Trophoblast cell (in vitro differentiated cells and primary cell): ENCODE measurements at regions not wholly inside any gene's neighbourhood (a gene's known extent, or its start where the extent isn't known, plus 50 kb on each side); places are given as distances from the start of the nearest gene placed in this dataset.

Source experiments
- DNase-seq, 2 donors: peaks; one replicate each; pipeline ENCODE4 v3.0.0-alpha.2; 2016
- H2AFZ ChIP-seq: 2 replicates; pipeline ENCODE4 v1.6.1; 2013; ENCODE audit warnings: low read length, moderate library complexity, mild to moderate bottlenecking; ENCODE audit not compliant: insufficient read depth, poor library complexity
- H2AK5ac ChIP-seq: 2 replicates; pipeline ENCODE4 v1.6.1; 2013; ENCODE audit warnings: mild to moderate bottlenecking, low read length
- H2BK120ac ChIP-seq: 2 replicates; pipeline ENCODE4 v1.6.1; 2013; ENCODE audit warnings: low read length, mild to moderate bottlenecking, moderate library complexity; ENCODE audit not compliant: insufficient read depth, poor library complexity
- H2BK12ac ChIP-seq: 2 replicates; pipeline ENCODE4 v1.6.1; 2013; ENCODE audit warnings: mild to moderate bottlenecking, low read length, moderate library complexity
- H2BK5ac ChIP-seq: 2 replicates; pipeline ENCODE4 v1.6.1; 2013; ENCODE audit warnings: low read length, low read depth, moderate library complexity, mild to moderate bottlenecking; ENCODE audit not compliant: poor library complexity
- H3K14ac ChIP-seq: 2 replicates; pipeline ENCODE4 v1.6.1; 2013; ENCODE audit warnings: mild to moderate bottlenecking, low read length
- H3K18ac ChIP-seq: 2 replicates; pipeline ENCODE4 v1.6.1; 2013; ENCODE audit warnings: mild to moderate bottlenecking, low read length
- H3K23ac ChIP-seq: 2 replicates; pipeline ENCODE4 v1.6.1; 2013; ENCODE audit warnings: low read length
- H3K27ac ChIP-seq: 2 replicates; pipeline ENCODE4 v1.5.1; 2013; ENCODE audit warnings: low read depth, mild to moderate bottlenecking, inconsistent platforms, low read length, moderate library complexity
- H3K27me3 ChIP-seq: 2 replicates; pipeline ENCODE4 v1.6.1; 2013; ENCODE audit warnings: inconsistent platforms, mild to moderate bottlenecking, low read length, moderate library complexity; ENCODE audit not compliant: insufficient read depth
- H3K36me3 ChIP-seq, 2 experiments: 1 replicate in 1 of 2; 2 replicates in 1 of 2; pipeline ENCODE4 v1.6.1; 2013; ENCODE audit warnings: low read length in 2 of 2, mild to moderate bottlenecking in 2 of 2, moderate library complexity in 1 of 2; ENCODE audit not compliant: insufficient read depth in 2 of 2, control insufficient read depth in 1 of 2
- H3K4ac ChIP-seq: 2 replicates; pipeline ENCODE4 v1.6.1; 2013; ENCODE audit warnings: low read depth, mild to moderate bottlenecking, low read length, moderate library complexity
- H3K4me1 ChIP-seq, 2 experiments: 1 replicate in 1 of 2; 2 replicates in 1 of 2; pipeline ENCODE4 v1.6.1; 2013; ENCODE audit warnings: low read length in 2 of 2, mild to moderate bottlenecking in 2 of 2, moderate library complexity in 1 of 2; ENCODE audit not compliant: insufficient read depth in 2 of 2, control insufficient read depth in 1 of 2
- H3K4me2 ChIP-seq: 2 replicates; pipeline ENCODE4 v1.6.1; 2013; ENCODE audit warnings: inconsistent platforms, mild to moderate bottlenecking, low read length, moderate library complexity
- H3K4me3 ChIP-seq: 2 replicates; pipeline ENCODE4 v1.5.1; 2013; ENCODE audit warnings: mild to moderate bottlenecking, low read depth, low read length, inconsistent platforms
- H3K79me1 ChIP-seq: one replicate; pipeline ENCODE4 v1.6.1; 2013; ENCODE audit warnings: low read length
- H3K79me2 ChIP-seq: 2 replicates; pipeline ENCODE4 v1.6.1; 2013; ENCODE audit warnings: low read length, mild to moderate bottlenecking; ENCODE audit not compliant: control insufficient read depth, insufficient read depth, poor library complexity
- H3K9ac ChIP-seq: 2 replicates; pipeline ENCODE4 v1.6.1; 2013; ENCODE audit warnings: mild to moderate bottlenecking, low read length
- H3K9me3 ChIP-seq: 2 replicates; pipeline ENCODE4 v1.6.1; 2013; ENCODE audit warnings: low read depth, mild to moderate bottlenecking, control low read depth, inconsistent platforms, low read length; ENCODE audit not compliant: insufficient read depth
- H4K12ac ChIP-seq: 2 replicates; pipeline ENCODE4 v1.6.1; 2013; ENCODE audit warnings: low read depth, mild to moderate bottlenecking, low read length, moderate library complexity
- H4K8ac ChIP-seq: 2 replicates; pipeline ENCODE4 v1.6.1; 2013; ENCODE audit warnings: low read depth, mild to moderate bottlenecking, low read length, moderate library complexity
- H4K91ac ChIP-seq: one replicate; pipeline ENCODE4 v1.6.1; 2013; ENCODE audit warnings: low read depth, mild to moderate bottlenecking, low read length, moderate library complexity
- WGBS: extraction: QIAGEN DNeasy Blood & Tissue Kit; methylation state at CpG from one replicate; pipeline ENCODE4 v1.1.7; 2013; ENCODE audit warnings: missing lambda C conversion rate; ENCODE audit not compliant: insufficient read length, insufficient coverage; ENCODE audit errors: extremely low coverage; 5-methylcytosine and 5-hydroxymethylcytosine counted together

DNA sequence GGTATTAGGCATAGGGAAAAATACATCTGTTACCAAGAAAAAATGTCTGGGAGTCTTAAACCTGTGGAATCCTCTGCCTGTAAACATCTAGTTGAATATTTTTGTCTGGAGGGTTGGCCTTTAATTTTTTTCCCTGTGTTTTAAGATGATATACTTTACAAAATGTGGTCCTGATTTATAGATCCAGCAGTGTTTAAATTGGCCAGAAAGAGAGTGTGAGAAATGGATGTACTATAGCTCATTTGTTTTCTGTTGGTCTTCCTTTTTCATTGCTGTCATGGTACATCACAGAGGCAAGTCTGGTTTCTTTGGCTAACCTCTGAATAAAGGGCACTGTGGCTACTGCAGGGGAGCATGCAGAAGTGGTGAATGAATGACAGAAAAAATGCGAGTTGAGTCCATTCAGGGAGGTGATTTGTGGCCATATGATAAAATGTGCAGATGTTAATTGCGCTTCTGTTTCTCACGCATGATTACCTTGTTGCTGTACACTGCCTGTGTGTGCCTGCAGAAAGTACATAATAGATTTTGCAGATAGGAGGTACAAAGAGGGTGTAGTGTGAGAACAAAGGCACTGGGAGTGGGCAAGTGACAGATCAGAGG, 150.0 kb downstream of the NFKBIZ start:
- no peak for DNase-seq
- Histone ChIP-seq H3K4me2 (no peak overlapping the region), H4K91ac (no peak overlapping the region), H2BK120ac (no peak overlapping the region), H3K4me1 (peaks cover 0 to 3% of the 10 kb centered on the region in 2 experiments), H3K9me3 (no peaks in the 10 kb centered on the region), H2BK5ac (no peak overlapping the region), H2AFZ (no peak overlapping the region), H4K8ac (no peak overlapping the region), H3K23ac (no peak overlapping the region), H3K14ac (no peak overlapping the region), H3K79me1 (no peaks in the 10 kb centered on the region), H3K36me3 (no peaks in the 10 kb centered on the region), H3K27ac (no peak overlapping the region), H3K9ac (no peak overlapping the region), H3K4ac (no peak overlapping the region), H2AK5ac (no peak overlapping the region), H3K18ac (no peak overlapping the region), H4K12ac (no peak overlapping the region), H3K27me3 (no peaks in the 10 kb centered on the region), H2BK12ac (no peak overlapping the region), H3K4me3 (no peak overlapping the region), H3K79me2 (no peaks in the 10 kb centered on the region)
- WGBS: no CpG with 5 or more reads among the region's 3 CpGs

DNA sequence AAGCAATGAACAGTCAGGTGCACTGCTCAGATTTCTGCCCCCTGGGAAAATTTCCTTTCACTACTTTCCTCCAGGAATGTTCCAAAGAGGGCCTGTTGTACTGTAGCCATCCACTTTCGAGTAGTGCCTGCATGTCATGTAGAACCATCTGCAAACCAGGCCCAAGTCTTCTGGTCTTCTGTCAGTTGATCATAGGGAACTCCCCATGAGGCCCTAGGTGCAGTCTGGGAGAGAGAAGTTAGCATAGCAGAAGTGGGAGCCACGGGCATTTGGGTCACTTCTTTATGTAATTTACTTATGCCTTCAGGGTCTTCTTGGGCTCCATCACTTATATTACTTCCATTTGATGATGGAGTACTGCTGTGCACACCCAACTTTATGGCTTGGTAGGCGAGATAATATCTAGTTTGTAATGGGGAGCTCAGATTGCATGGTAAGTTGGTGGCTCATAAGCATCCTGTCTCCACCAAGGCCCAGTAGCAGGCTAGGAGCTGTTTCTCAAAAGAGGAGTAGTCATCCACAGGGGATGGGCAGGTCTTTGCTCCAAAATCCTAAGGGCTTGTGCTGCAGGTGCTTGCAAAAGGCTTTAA, 151.4 kb downstream of the NFKBIZ start:
- Histone ChIP-seq H3K14ac (no peak overlapping the region), H3K27me3 (no peaks in the 10 kb centered on the region), H3K18ac (no peak overlapping the region), H2BK12ac (no peak overlapping the region), H3K4ac (no peak overlapping the region), H3K23ac (no peak overlapping the region), H3K4me3 (no peak overlapping the region), H2AFZ (no peak overlapping the region), H3K4me2 (no peak overlapping the region), H2AK5ac (no peak overlapping the region), H2BK120ac (no peak overlapping the region), H4K8ac (no peak overlapping the region), H3K9me3 (no peaks in the 10 kb centered on the region), H4K12ac (no peak overlapping the region), H3K36me3 (no peaks in the 10 kb centered on the region), H2BK5ac (no peak overlapping the region), H3K79me2 (no peaks in the 10 kb centered on the region), H3K9ac (no peak overlapping the region), H4K91ac (no peak overlapping the region), H3K27ac (no peak overlapping the region), H3K4me1 (no peaks in the 10 kb centered on the region), H3K79me1 (no peaks in the 10 kb centered on the region)
- WGBS: no CpG with 5 or more reads among the region's 3 CpGs
- DNase-seq: no peak

DNA sequence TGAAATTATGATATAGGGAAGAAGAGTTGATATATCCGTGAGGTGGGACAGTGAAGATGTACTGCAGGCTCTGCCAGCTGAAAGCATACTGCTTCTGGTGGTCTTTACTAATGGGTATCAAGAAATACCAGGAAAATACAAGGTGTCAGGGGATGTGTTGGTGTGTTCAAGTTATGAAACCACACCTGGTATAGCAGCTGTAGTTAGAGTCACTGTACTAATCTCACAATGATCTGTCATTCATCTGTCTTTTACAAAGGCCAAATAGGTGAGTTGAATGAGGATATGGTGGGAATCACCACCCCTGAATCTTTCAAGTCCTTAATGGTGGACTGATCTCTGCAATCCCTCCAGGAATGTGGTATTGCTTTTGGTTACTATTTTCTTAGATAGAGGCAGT, 152.7 kb downstream of the NFKBIZ start:
- Histone ChIP-seq H3K4me1 (no peaks in the 10 kb centered on the region), H3K9me3 (no peaks in the 10 kb centered on the region), H3K9ac (no peak overlapping the region), H3K27ac (no peak overlapping the region), H3K27me3 (no peaks in the 10 kb centered on the region), H3K79me1 (no peaks in the 10 kb centered on the region), H2BK12ac (no peak overlapping the region), H4K12ac (no peak overlapping the region), H3K4ac (no peak overlapping the region), H3K4me3 (no peak overlapping the region), H3K23ac (no peak overlapping the region), H4K91ac (no peak overlapping the region), H3K79me2 (no peaks in the 10 kb centered on the region), H3K14ac (no peak overlapping the region), H3K36me3 (no peaks in the 10 kb centered on the region), H2AFZ (no peak overlapping the region), H2AK5ac (no peak overlapping the region), H2BK5ac (no peak overlapping the region), H4K8ac (no peak overlapping the region), H2BK120ac (no peak overlapping the region), H3K4me2 (no peak overlapping the region), H3K18ac (no peak overlapping the region)
- WGBS: no CpG with 5 or more reads among the region's 1 CpG
- DNase-seq: no peak

DNA sequence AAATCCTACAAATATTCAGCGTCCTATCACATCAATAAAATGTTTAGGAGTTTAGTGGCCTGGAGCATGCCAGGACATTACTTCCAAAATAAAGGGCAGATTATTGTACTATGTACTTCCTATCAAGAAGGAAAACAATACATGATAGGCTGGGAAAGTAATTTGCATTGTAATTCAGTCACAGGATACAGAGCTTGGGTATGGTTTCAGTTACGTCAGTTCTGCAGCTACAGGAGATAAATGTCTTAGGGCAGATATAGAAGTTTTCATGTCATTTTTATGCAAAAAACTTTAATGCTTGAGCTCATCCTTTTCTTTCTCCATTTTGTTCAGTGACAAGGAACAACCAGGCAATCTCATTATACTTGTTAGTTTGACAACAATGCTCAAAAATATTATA, 155.2 kb downstream of the NFKBIZ start:
- Histone ChIP-seq H3K4me1 (no peaks in the 10 kb centered on the region), H2BK120ac (no peak overlapping the region), H3K79me2 (no peaks in the 10 kb centered on the region), H3K27me3 (no peaks in the 10 kb centered on the region), H3K79me1 (no peaks in the 10 kb centered on the region), H4K91ac (no peak overlapping the region), H3K4ac (no peak overlapping the region), H2AFZ (no peak overlapping the region), H4K12ac (no peak overlapping the region), H3K27ac (no peak overlapping the region), H3K18ac (no peak overlapping the region), H3K14ac (no peak overlapping the region), H2BK5ac (no peak overlapping the region), H2AK5ac (no peak overlapping the region), H3K9ac (no peak overlapping the region), H3K4me2 (no peak overlapping the region), H3K23ac (no peak overlapping the region), H3K36me3 (no peaks in the 10 kb centered on the region), H4K8ac (no peak overlapping the region), H3K9me3 (peaks cover 4% of the 10 kb centered on the region), H2BK12ac (no peak overlapping the region), H3K4me3 (no peak overlapping the region)
- DNase-seq: no peak
- WGBS: no CpG with 5 or more reads among the region's 2 CpGs
